PC-3 (cell line): ENCODE measurements at regions not wholly inside any gene's neighbourhood (a gene's known extent, or its start where the extent isn't known, plus 50 kb on each side); places are given as distances from the start of the nearest gene placed in this dataset.

Source experiments
- ATAC-seq: fragments of 200-7000 bp; cut with Tn5 transposase; 2 replicates; pipeline ENCODE4 v1.9.1; 2020; ENCODE audit warnings: mild to moderate bottlenecking, moderate library complexity
- BruUV-seq: library from RNA; stranded (reverse); fragments of 400-500 nt; replicated peaks from 2 replicates; lab custom pipeline; 2021; lab: Mats Ljungman, UMichigan
- CTCF ChIA-PET: fragments of 300-600 bp; sonication (Branson Sonifier 250); formaldehyde crosslinking; loops from one replicate; lab custom pipeline; 2022; ENCODE audit warnings: antibody characterized with exemption; lab: Charles Lee
- POLR2A ChIA-PET: fragments of 300-600 bp; sonication (Branson Sonifier 250); formaldehyde crosslinking; loops from one replicate; lab custom pipeline; 2022; ENCODE audit warnings: antibody characterized with exemption; ENCODE audit not compliant: unreplicated experiment; lab: Charles Lee
- DNase-seq: peaks from one replicate; pipeline ENCODE4 v3.0.0-alpha.2; 2015
- H2AFZ ChIP-seq: fragments of 300-600 bp; sonication (generic); 2 replicates; pipeline ENCODE4 v1.6.0; 2016; ENCODE audit warnings: antibody characterized with exemption, low read length
- H3F3A ChIP-seq: fragments of 300-600 bp; sonication (generic); one replicate; pipeline ENCODE4 v1.6.0; 2017; ENCODE audit warnings: antibody characterized with exemption, low read length, control low read depth, mild to moderate bottlenecking; ENCODE audit not compliant: unreplicated experiment
- H3K27ac ChIP-seq: fragments of 300-600 bp; sonication (generic); 2 replicates; pipeline ENCODE4 v1.5.1; 2016; ENCODE audit warnings: mild to moderate bottlenecking, low read length
- H3K27me3 ChIP-seq: fragments of 300-600 bp; sonication (generic); 2 replicates; pipeline ENCODE4 v1.6.1; 2016; ENCODE audit warnings: low read length, mixed read lengths
- H3K36me3 ChIP-seq: fragments of 300-600 bp; sonication (generic); 2 replicates; pipeline ENCODE4 v1.6.1; 2016; ENCODE audit warnings: low read depth, mixed run types, low read length, mixed read lengths
- H3K4me1 ChIP-seq: fragments of 300-600 bp; sonication (generic); 2 replicates; pipeline ENCODE4 v1.5.1; 2016; ENCODE audit warnings: low read length; ENCODE audit not compliant: insufficient read depth
- H3K4me2 ChIP-seq: fragments of 300-600 bp; sonication (generic); 2 replicates; pipeline ENCODE4 v1.6.0; 2016; ENCODE audit warnings: low read length
- H3K4me3 ChIP-seq: fragments of 300-600 bp; sonication (generic); 2 replicates; pipeline ENCODE4 v1.5.1; 2016; ENCODE audit warnings: mild to moderate bottlenecking, low read length, mixed read lengths
- H3K79me2 ChIP-seq: fragments of 300-600 bp; sonication (generic); 2 replicates; pipeline ENCODE4 v1.6.1; 2017; ENCODE audit warnings: low read length, mixed read lengths
- H3K9ac ChIP-seq: fragments of 300-600 bp; sonication (generic); 2 replicates; pipeline ENCODE4 v1.6.0; 2016; ENCODE audit warnings: mild to moderate bottlenecking, low read length
- H3K9me2 ChIP-seq: fragments of 300-600 bp; sonication (generic); replicated peaks from 2 replicates; pipeline ENCODE4 v1.6.1; 2016; ENCODE audit warnings: mixed run types, low read length, mixed read lengths
- H3K9me3 ChIP-seq: fragments of 300-600 bp; sonication (generic); 2 replicates; pipeline ENCODE4 v1.6.1; 2016; ENCODE audit warnings: low read length, mixed read lengths
- H4K20me1 ChIP-seq: fragments of 300-600 bp; sonication (generic); 2 replicates; pipeline ENCODE4 v1.6.1; 2016; ENCODE audit warnings: low read length, mixed read lengths
- CTCF ChIP-seq: fragments of 300-600 bp; sonication (generic); conservative IDR thresholded peaks from 2 replicates; pipeline ENCODE4 v1.5.1; 2017; ENCODE audit warnings: antibody characterized with exemption, low read depth, mild to moderate bottlenecking, low read length
- EZH2 ChIP-seq: fragments of 300-600 bp; sonication (generic); IDR thresholded peaks from one replicate; pipeline ENCODE4 v1.6.1; 2017; ENCODE audit warnings: antibody characterized with exemption, mild to moderate bottlenecking, low read length; ENCODE audit not compliant: unreplicated experiment
- EZH2phosphoT487 ChIP-seq: fragments of 300-600 bp; sonication (generic); IDR thresholded peaks from 2 replicates; pipeline ENCODE4 v1.6.1; 2018; ENCODE audit warnings: mild to moderate bottlenecking, antibody characterized with exemption, low read length, borderline replicate concordance
- intact Hi-C: fragments of 100-400 bp; cut with micrococcal nuclease; formaldehyde crosslinking; loops from 2 replicates; pipeline ENCODE4 v1.9.0; 2023

- no peak for TF ChIP-seq CTCF
- TF ChIP-seq EZH2, result no peak
- TF ChIP-seq EZH2phosphoT487, result no peak
- Histone ChIP-seq H3K79me2 (no peaks in the 10 kb centered on the region), H3K27ac (no peak overlapping the region), H3K4me2 (no peak overlapping the region), H3K4me1 (no peaks in the 10 kb centered on the region), H3K9me2 (no peaks in the 10 kb centered on the region), H2AFZ (no peak overlapping the region), H3F3A (no peaks in the 10 kb centered on the region), H3K9ac (no peak overlapping the region), H3K36me3 (no peaks in the 10 kb centered on the region), H3K9me3 (no peaks in the 10 kb centered on the region), H3K4me3 (no peak overlapping the region), H3K27me3 (peaks cover 39% of the 10 kb centered on the region), H4K20me1 (no peaks in the 10 kb centered on the region)
- CTCF ChIA-PET, result no interaction called here
- no peak for ATAC-seq
- intact Hi-C loops, result no loop called here
- POLR2A ChIA-PET, result no interaction called here
- DNase-seq, result no peak
- BruUV-seq, result no TSS peak
These were observed 113.9 kb upstream of the USP15 start for GRCh38 chr12:62146318-62146717.

- Histone ChIP-seq H3F3A (no peaks in the 10 kb centered on the region), H3K36me3 (no peaks in the 10 kb centered on the region), H2AFZ (no peak overlapping the region), H3K9me2 (no peaks in the 10 kb centered on the region), H3K79me2 (no peaks in the 10 kb centered on the region), H4K20me1 (no peaks in the 10 kb centered on the region), H3K9ac (no peak overlapping the region), H3K4me3 (no peak overlapping the region), H3K4me2 (no peak overlapping the region), H3K27ac (no peak overlapping the region), H3K4me1 (no peaks in the 10 kb centered on the region), H3K9me3 (no peaks in the 10 kb centered on the region), H3K27me3 (peaks cover 5% of the 10 kb centered on the region)
- ChIA-PET POLR2A (no interaction called here), CTCF (no interaction called here)
- BruUV-seq, result no TSS peak
- ATAC-seq (no peak), DNase-seq (no peak)
- intact Hi-C loops, result no loop called here
- TF ChIP-seq EZH2, result no peak
- no peak for TF ChIP-seq CTCF
- TF ChIP-seq EZH2phosphoT487, result no peak
These were observed 102.2 kb upstream of the USP15 start for GRCh38 chr12:62158013-62158412.

- ChIA-PET POLR2A (no interaction called here), CTCF (no interaction called here)
- Histone ChIP-seq H3K79me2 (no peaks in the 10 kb centered on the region), H3K4me1 (no peaks in the 10 kb centered on the region), H3K9ac (no peak overlapping the region), H4K20me1 (no peaks in the 10 kb centered on the region), H2AFZ (no peak overlapping the region), H3K36me3 (no peaks in the 10 kb centered on the region), H3K4me3 (no peak overlapping the region), H3K9me3 (no peaks in the 10 kb centered on the region), H3K9me2 (no peaks in the 10 kb centered on the region), H3K27me3 (peaks cover 12% of the 10 kb centered on the region), H3K27ac (no peak overlapping the region), H3K4me2 (no peak overlapping the region), H3F3A (no peaks in the 10 kb centered on the region)
- BruUV-seq, result no TSS peak
- intact Hi-C loops, result no loop called here
- TF ChIP-seq CTCF (no peak), EZH2phosphoT487 (no peak)
- DNase-seq (no peak), ATAC-seq (no peak)
These were observed 101.5 kb upstream of the USP15 start for GRCh38 chr12:62158461-62159360.
